ENCODE measurements at regions not wholly inside any gene's neighbourhood (a gene's known extent, or its start where the extent isn't known, plus 50 kb on each side); places are given as distances from the start of the nearest gene placed in this dataset.
"Not testable (repeated sequence)": the region's sequence is repeated elsewhere in the genome, so short reads cannot be mapped to it uniquely, and the experiment has no call there.

DNA sequence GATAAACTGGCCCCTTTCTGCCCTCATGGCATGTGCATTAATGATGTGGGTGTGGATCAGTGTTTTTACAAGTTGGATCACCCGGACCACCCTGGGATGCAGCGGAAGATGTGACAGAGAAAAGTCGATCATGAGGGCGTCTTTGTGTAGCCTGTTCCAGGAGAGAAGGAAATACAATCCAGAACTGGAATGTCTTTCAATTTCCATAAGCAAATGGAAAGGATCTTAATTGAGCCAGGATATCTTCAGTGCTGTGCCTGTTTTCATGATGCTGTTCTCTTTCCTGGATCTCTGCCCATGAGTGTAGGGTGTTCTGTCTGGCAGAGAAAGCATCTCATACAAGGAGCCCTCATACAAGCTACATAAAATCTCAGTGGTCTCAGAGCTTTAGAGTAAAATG is 481.4 kb downstream of the XYLT1 start:
- no peak for DNase-seq (ENCODE audit: low read depth in 4 of 4, low spot score in 3 of 4)

DNA sequence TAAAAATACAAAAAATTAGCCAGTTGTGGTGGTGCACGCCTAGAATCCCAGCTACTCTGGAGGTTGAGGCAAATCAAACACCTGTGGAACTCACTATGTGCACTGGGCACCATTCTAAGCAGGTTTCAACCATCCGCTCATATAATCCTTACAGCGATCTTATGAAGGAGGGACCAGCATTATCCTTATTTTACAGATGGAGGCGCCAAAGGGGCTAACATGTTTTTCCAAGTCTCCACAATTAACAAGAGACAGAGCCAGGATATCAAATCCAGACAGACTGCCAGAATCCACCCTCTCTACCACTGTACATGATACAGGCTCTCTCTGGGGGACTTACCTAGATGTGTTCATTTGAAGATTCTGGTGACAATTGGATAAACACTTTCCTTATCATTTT is 479.0 kb downstream of the XYLT1 start:
- DNase-seq (ENCODE audit: low read depth in 4 of 4, low spot score in 3 of 4) = no peak

DNA sequence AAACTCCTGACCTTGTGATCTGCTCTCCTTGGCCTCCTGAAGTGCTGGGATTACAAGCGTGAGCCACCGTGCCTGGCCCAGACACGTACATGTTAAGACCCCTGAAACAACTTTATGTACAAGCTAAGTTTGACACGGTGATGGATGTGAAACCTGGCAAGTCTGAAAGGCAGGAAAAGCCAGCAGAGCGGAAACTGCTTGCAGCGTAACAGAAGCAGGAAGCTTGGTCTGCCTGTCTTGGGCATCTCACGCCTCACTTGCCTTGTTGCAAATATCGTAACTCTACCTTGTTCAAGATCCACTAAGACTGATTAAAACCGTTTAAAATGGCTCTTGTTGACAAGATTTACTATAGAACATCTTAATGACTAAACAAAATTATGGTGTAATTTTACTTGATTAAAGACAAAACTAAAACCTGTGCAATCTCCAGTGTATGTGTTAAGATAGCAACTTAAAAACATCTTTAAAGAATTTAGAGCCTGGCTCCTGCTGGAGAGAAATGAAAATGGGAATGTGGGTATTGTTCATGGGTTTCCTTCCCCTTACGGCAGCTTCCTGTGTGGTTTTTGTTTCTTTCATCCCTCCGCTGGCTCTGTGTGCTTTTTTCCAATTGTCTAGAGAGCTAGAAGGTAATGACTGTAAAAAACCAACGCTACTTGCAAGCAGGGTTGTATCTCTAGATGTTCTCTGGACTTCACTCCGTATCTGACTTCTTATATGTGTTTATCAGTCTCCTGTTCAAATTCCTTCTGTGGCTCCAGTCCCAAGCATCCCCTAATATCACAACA is 477.6 kb downstream of the XYLT1 start:
- peak in 2 of 4 donors; percentile 10 to 26 for DNase-seq (ENCODE audit: low read depth in 4 of 4, low spot score in 3 of 4)

DNA sequence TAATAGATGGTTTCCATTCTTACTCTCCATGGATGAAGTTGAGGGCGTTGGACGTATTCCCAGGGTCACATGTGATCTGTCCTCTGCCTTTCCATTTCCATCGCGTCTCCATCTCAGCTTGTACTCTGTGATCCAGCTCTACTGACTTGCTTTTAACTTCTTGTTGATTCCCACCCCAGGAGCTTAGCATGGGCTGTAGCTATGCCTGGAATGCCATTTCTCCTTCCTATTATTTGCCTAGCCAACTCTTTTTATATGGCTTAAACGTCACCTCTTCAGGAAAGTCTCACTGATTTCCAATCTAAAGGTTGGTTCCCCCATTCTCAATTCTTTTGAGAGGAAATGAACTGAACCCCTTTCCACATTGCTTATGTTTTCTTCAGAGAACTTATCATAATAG is 475.9 kb downstream of the XYLT1 start:
- DNase-seq (ENCODE audit: low read depth in 4 of 4, low spot score in 3 of 4) = no peak

DNA sequence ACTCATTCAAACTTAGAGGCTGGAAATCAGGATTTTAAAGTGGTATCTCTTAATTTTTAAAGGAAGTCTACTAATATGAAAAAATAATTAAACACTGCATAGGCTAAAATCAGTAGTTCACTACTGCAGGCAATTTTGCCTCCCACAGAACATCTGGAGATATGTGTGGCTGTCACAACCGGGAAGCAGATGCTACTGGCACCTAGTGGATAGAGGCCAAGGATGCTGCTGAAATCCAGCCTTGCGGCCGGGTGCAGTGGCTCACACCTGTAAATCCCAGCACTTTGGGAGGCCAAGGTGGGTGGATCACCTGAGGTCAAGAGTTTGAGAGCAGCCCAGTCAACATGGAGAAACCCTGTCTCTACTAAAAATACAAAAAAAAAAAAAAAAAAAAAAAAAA is 473.9 kb downstream of the XYLT1 start:
- no peak for DNase-seq (ENCODE audit: low read depth in 4 of 4, low spot score in 3 of 4)

GRCh38 chr16:16997349-16997748 is 473.4 kb downstream of the XYLT1 start:
- DNase-seq (ENCODE audit: low read depth in 4 of 4, low spot score in 3 of 4) = no peak

DNA sequence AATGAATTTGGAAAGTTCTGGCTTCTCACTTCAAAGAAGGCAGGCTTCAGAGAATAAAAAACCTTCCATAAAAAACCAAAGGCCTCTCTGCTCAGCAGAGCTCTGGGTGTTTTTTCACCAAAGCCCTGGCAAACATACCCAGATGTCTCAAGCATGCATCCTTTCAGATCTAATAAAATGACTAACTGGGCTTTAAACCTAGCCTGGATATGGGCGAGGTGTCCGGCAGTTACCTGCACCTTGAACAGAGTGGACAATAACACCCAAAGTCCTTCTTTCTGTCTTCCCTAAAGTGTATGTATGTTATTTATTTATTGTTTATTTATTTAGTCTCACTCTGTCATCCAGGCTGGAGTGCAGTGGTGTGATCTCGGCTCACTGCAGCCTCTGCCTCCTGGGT is 469.3 kb downstream of the XYLT1 start:
- no peak for DNase-seq (ENCODE audit: low read depth in 4 of 4, low spot score in 3 of 4)

- no peak for DNase-seq (ENCODE audit: low read depth in 4 of 4, low spot score in 3 of 4)
Observed at GRCh38 chr16:17002565-17002964, 468.2 kb downstream of the XYLT1 start.

- not testable (repeated sequence) for DNase-seq (ENCODE audit: low read depth in 4 of 4, low spot score in 3 of 4)
Observed at GRCh38 chr16:17005963-17006362, 464.8 kb downstream of the XYLT1 start.

GRCh38 chr16:17011712-17012111 is 459.0 kb downstream of the XYLT1 start:
- DNase-seq (ENCODE audit: low read depth in 4 of 4, low spot score in 3 of 4) = no peak

GRCh38 chr16:17013038-17013437 is 457.7 kb downstream of the XYLT1 start:
- no peak for DNase-seq (ENCODE audit: low read depth in 4 of 4, low spot score in 3 of 4)

DNA sequence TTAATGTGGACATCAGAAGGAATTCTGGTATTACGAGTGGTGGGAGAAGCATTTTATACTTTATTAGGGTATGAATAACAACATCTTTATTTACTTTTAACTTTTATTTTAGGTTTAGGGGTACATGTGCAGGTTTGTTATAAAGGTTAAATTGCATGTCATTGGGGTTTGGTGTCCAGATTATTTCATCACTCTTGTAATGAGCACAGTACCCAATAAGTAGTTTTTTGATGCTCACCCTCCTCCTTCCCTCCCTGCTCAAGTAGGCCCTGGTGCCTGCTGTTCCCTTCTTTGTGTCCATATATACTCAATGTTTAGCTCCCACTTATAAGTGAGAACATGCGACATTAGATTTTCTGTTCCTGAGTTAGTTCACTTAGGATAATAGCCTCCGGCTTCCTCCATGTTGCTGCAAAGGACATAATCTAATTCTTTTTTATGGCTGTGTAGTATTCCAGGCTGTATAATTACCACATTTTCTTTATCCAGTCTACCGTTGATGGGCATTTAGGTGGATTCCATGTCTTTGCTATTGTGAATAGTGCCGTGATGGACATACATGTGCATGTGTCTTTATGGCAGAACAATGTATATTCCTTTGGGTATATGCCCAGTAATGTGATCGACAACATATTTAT is 456.2 kb downstream of the XYLT1 start:
- DNase-seq (ENCODE audit: low read depth in 4 of 4, low spot score in 3 of 4) = no peak

DNA sequence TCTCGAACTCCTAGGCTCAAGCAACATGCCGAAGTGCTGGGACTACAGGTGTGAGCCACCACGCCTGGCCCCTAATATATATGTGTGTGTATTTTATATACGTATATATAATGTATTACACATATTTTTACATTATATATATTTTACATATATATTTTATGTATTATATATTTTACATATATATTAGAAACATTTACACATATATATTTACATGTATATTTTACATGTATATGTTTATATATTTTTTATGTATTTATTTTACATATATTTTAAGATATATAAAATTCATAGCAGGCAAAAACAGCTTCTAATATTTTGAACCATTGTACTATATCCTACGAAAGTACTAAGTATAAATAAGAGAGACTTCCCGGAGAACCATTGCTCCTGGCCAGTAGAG is 455.1 kb downstream of the XYLT1 start:
- no peak for DNase-seq (ENCODE audit: low read depth in 4 of 4, low spot score in 3 of 4)

GRCh38 chr16:17017442-17017841 is 453.3 kb downstream of the XYLT1 start:
- DNase-seq (ENCODE audit: low read depth in 4 of 4, low spot score in 3 of 4) = no peak

GRCh38 chr16:17018585-17018939 is 452.2 kb downstream of the XYLT1 start:
- no peak for DNase-seq (ENCODE audit: low read depth in 4 of 4, low spot score in 3 of 4)

- DNase-seq (ENCODE audit: low read depth in 4 of 4, low spot score in 3 of 4) = no peak
Observed at GRCh38 chr16:17019366-17019765, 451.4 kb downstream of the XYLT1 start.

DNA sequence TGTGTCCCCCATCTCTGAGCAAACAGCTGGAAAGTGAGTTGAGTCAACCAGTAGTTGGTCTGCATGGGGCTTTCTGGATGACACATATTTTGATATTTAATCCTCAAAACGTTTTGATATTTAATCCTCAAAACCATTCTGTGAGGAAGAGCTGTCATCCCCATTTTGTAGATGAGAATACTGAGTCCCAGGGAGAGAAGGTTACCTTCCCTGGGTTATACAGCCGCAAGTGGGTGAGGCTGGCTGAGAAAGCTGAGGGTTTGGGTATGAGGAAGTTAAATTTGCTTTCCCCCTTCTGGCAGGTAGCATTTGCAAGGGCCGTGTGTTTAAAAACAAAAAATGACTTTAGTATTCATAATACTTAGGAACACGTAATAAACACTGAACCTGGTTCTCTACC is 447.2 kb downstream of the XYLT1 start:
- DNase-seq (ENCODE audit: low read depth in 4 of 4, low spot score in 3 of 4) = no peak

DNA sequence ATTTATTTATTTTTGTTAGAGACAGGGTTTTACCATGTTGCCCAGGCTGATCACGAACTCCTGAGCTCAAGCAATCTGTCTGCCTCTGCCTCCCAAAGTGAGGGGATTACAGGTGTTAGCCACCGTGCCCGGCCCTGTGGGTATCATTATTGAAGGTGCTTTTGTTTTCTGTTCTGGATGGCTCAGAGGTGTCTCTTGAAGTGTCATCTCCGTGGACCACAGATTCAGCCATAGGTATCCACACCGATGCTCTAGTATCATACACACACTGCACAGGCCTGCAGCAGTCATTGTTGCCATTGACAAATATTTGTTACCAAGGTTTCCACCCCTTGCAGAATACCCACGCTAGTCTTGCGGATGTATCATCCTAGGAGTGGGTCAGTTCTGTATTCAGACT is 446.2 kb downstream of the XYLT1 start:
- no peak for DNase-seq (ENCODE audit: low read depth in 4 of 4, low spot score in 3 of 4)

DNA sequence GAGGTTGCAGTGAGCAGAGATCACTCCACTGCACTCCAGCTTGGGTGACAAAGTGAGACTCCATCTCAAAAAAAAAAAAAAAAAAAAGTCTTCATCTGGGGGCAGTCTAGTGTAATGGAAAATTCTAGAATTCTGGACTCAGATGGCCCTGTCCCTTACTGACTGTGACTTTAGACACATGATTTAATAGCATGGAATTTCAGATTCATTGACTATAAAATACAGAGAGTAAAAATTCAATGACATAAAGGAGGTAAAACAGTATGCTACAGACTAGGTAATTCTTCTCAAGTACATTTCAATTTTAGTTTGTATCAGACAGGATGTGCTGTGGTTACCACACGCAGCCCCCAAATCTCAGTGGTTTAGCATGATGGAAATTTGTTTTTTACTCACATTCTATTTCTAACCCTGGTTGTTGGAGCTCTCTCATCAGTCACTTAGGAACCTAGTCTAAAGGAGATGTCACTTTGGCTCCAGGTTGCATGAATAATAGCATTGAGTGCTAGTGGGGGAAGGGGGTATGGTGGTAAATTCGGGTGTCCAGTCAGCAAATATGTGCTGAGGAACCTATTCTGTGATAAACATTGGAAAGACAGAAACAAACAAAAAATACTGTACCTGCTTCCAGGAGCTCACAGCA is 444.0 kb downstream of the XYLT1 start:
- no peak for DNase-seq (ENCODE audit: low read depth in 4 of 4, low spot score in 3 of 4)

DNA sequence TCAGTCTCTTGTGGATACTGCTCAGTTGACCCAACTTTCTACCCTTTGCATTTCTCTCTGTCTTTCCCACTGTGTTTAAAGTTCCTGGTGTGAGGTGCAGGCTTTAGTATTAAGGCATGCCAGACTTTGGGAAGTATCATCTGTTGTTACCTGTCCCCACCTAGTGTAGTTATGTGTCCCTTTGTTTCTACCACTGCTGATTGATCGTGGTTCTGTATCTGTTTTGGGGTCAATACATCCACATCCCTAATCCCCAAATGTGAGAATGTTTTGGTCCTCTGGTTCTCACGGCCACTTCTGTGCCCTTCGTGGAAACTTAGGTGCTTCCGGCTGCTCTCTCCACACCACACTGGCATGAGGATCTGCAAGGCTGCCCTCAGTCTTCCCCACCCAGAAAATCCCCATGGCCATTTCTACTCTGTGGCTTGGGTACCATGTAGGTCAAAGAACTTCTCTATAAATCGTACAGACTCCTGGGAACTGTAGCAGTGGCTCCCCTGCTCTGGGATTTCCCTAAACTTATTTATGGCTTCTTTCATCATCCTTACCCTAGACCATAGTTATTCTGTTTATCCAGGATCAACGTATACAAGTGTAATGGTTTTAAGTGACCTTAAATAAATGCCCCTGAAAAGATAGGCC is 443.2 kb downstream of the XYLT1 start:
- no peak for DNase-seq (ENCODE audit: low read depth in 4 of 4, low spot score in 3 of 4)

GRCh38 chr16:17029602-17030350 is 441.0 kb downstream of the XYLT1 start:
- DNase-seq (ENCODE audit: low read depth in 4 of 4, low spot score in 3 of 4) = no peak

All from right renal pelvis (tissue), 4 donors.